Spleen (tissue), 11 donors: ENCODE measurements at regions not wholly inside any gene's neighbourhood (a gene's known extent, or its start where the extent isn't known, plus 50 kb on each side); places are given as distances from the start of the nearest gene placed in this dataset.

ENCODE experiments used
- DNase-seq: peaks from one replicate; pipeline ENCODE4 v3.0.0-alpha.2; 2020
- H3K27ac ChIP-seq, 8 donors: fragments of 200-600 bp; sonication (generic) in 7 of 8; 1 replicate in 4 of 8; 2 replicates in 4 of 8; pipeline versions ENCODE4 v1.5.0 to v1.8.0; 2016 to 2021; ENCODE audit warnings: inconsistent platforms in 4 of 8, mild to moderate bottlenecking in 4 of 8, moderate library complexity in 1 of 8
- H3K27me3 ChIP-seq, 7 donors: fragments of 200-600 bp; sonication (generic) in 6 of 7; replicated peaks in 1 of 7; 1 replicate in 4 of 7; 2 replicates in 3 of 7; pipeline versions ENCODE4 v1.5.0 to v1.8.0; 2016 to 2021; ENCODE audit warnings: inconsistent platforms in 3 of 7, mild to moderate bottlenecking in 1 of 7
- H3K36me3 ChIP-seq, 6 donors: fragments of 200-600 bp; sonication (generic) in 5 of 6; 1 replicate in 4 of 6; 2 replicates in 2 of 6; pipeline versions ENCODE4 v1.5.0 to v1.8.0; 2016 to 2021; ENCODE audit warnings: inconsistent platforms in 2 of 6
- H3K4me1 ChIP-seq, 6 donors: fragments of 200-600 bp; sonication (generic) in 5 of 6; 1 replicate in 3 of 6; 2 replicates in 3 of 6; pipeline versions ENCODE4 v1.5.0 to v1.8.0; 2016 to 2021; ENCODE audit warnings: inconsistent platforms in 3 of 6
- H3K4me3 ChIP-seq, 8 donors: fragments of 200-600 bp; sonication (generic) in 7 of 8; 1 replicate in 4 of 8; 2 replicates in 4 of 8; pipeline versions ENCODE4 v1.5.0 to v1.8.0; 2016 to 2021; ENCODE audit warnings: inconsistent platforms in 4 of 8, mild to moderate bottlenecking in 4 of 8, moderate library complexity in 2 of 8
- H3K9me3 ChIP-seq, 8 donors: fragments of 200-600 bp; sonication (generic) in 7 of 8; 1 replicate in 4 of 8; 2 replicates in 4 of 8; pipeline versions ENCODE4 v1.5.0 to v1.8.0; 2016 to 2021; ENCODE audit warnings: inconsistent platforms in 4 of 8
- CTCF ChIP-seq, 11 experiments: fragments of 200-600 bp in 7 of 11; fragments of 450-650 bp in 4 of 11; sonication (generic) in 4 of 11; IDR thresholded peaks in 8 of 11; conservative IDR thresholded peaks in 3 of 11; 1 replicate in 7 of 11; 2 replicates in 4 of 11; pipeline versions ENCODE4 v1.4.0 to v1.8.0; 2016 to 2021; ENCODE audit warnings: antibody characterized with exemption in 11 of 11, inconsistent platforms in 4 of 11, mild to moderate bottlenecking in 1 of 11
- POLR2A ChIP-seq, 3 donors: fragments of 450-650 bp; IDR thresholded peaks; one replicate each; pipeline ENCODE4 v1.5.1; 2017; ENCODE audit warnings: antibody characterized with exemption in 3 of 3, mild to moderate bottlenecking in 1 of 3
- POLR2AphosphoS5 ChIP-seq, 3 donors: sonication (generic); formaldehyde crosslinking; IDR thresholded peaks; one replicate each; pipeline ENCODE4 v1.5.1; 2017; ENCODE audit warnings: antibody characterized with exemption in 3 of 3
- WGBS, 5 donors: extraction: QIAGEN DNeasy Blood & Tissue Kit in 3 of 5; methylation state at CpG; one replicate each; pipeline versions ENCODE4 v1.1.5 to v1.1.7; 2013 to 2018; 5-methylcytosine and 5-hydroxymethylcytosine counted together
- intact Hi-C: fragments of 100-400 bp; cut with DNase I; formaldehyde crosslinking; loops from one replicate; pipeline ENCODE4 v1.15.0; 2023; ENCODE audit warnings: low total_unique reads
- donor health status: healthy with polysubstance abuse.
- donor health status: DM: no; HTN: no; CAD: no; lungs with moderate emphysema.
- donor health status: DM: no; HTN: no; CAD: no.
- donor health status: Bipolar disorder and iron deficiency.
- donor health status: healthy.
- donor health status: DM: no; HTN: no; CAD: no.
- donor health status: DM: yes; HTN: yes; CAD: no.

DNA sequence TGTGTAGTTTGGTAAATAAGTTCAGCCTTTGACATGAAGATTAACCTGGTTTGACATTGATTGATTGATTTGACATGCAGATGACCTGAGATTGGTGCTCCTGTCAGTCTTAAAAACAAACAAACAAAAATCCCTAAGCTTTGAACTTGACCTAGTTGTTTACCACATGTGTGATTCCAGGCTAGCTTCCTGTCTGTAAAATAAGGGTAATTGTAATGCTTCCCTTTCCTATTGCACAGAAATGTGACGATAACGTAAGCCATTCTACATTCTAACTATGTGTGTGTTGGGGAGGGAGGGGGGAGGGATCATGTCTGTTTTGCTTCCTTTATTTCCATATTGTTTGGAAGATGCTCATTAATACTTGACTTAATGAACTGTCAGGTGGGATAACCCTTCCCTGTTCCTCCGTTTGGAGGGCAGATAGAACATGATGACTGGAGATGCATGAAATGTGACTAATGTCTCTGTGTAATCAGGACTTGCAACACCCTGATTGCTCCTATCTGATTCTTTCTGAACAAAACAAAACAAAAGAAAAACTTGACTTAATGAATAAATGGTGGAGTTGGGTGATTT lies 106.1 kb upstream of the CLMP start:
- no peak for DNase-seq

GRCh38 chr11:123299721-123300120 lies 104.7 kb upstream of the CLMP start:
- intact Hi-C loops: loop anchor here (5.0 kb wide), 1 partner anchor 178 kb away; no protein-coding TSS in a partner anchor
- DNase-seq: no peak
- no peak for TF ChIP-seq CTCF (IDR thresholded peaks at IDR 0.05 in 8 of 11, conservative IDR thresholded peaks at IDR 0.05 in 3 of 11)
- no peak for TF ChIP-seq POLR2A (IDR thresholded peaks at IDR 0.05)
- TF ChIP-seq POLR2AphosphoS5 (IDR thresholded peaks at IDR 0.05): no peak
- peaks cover 6 to 36% (median 27%) of the 10 kb centered on the region in 6 donors for H3K4me1 ChIP-seq
- H3K27ac ChIP-seq: no peak overlapping the region
- 88 to 100% (median 94%) methylated on average over 4 to 7 of the region's 7 CpGs for WGBS, 5 donors
- no peaks in the 10 kb centered on the region for H3K36me3 ChIP-seq
- no peak overlapping the region for H3K4me3 ChIP-seq
- H3K27me3 ChIP-seq: peaks cover 0 to 50% (median 14%) of the 10 kb centered on the region in 7 donors
- H3K9me3 ChIP-seq: no peaks in the 10 kb centered on the region

More for the DNA sequence above, 106.1 kb upstream of the CLMP start:
- no peaks in the 10 kb centered on the region for H3K36me3 ChIP-seq
- H3K27ac ChIP-seq: no peak overlapping the region
- WGBS, 5 donors: 20 to 29% (median 24%) methylated on average over 3 of the region's 3 CpGs
- intact Hi-C loops: loop anchor here (5.0 kb wide), 1 partner anchor 176 kb away; no protein-coding TSS in a partner anchor
- H3K4me3 ChIP-seq: peak overlapping the region in 3 of 8 donors; percentile 22 to 69 (median 46)
- peaks cover 6 to 43% (median 32%) of the 10 kb centered on the region in 6 donors for H3K4me1 ChIP-seq
- TF ChIP-seq CTCF (IDR thresholded peaks at IDR 0.05 in 8 of 11, conservative IDR thresholded peaks at IDR 0.05 in 3 of 11): no peak
- no peak for TF ChIP-seq POLR2AphosphoS5 (IDR thresholded peaks at IDR 0.05)
- TF ChIP-seq POLR2A (IDR thresholded peaks at IDR 0.05): no peak
- H3K9me3 ChIP-seq: no peaks in the 10 kb centered on the region
- peaks cover 0 to 54% (median 14%) of the 10 kb centered on the region in 7 donors for H3K27me3 ChIP-seq

GRCh38 chr11:123298488-123299447 lies 103.7 kb upstream of the CLMP start:
- no peak for DNase-seq
- peaks cover 0 to 43% (median 14%) of the 10 kb centered on the region in 7 donors for H3K27me3 ChIP-seq

More at GRCh38 chr11:123298488-123299447, 103.7 kb upstream of the CLMP start:
- Histone ChIP-seq H3K4me1 (peaks cover 6 to 32% (median 25%) of the 10 kb centered on the region in 6 donors), H3K4me3 (no peak overlapping the region), H3K27ac (no peak overlapping the region), H3K36me3 (no peaks in the 10 kb centered on the region), H3K9me3 (no peaks in the 10 kb centered on the region)
- intact Hi-C loops: no loop called here
- TF ChIP-seq POLR2A (IDR thresholded peaks at IDR 0.05): no peak
- TF ChIP-seq CTCF (IDR thresholded peaks at IDR 0.05 in 8 of 11, conservative IDR thresholded peaks at IDR 0.05 in 3 of 11): no peak
- no peak for TF ChIP-seq POLR2AphosphoS5 (IDR thresholded peaks at IDR 0.05)
- WGBS, 5 donors: 91 to 99% (median 93%) methylated on average over 12 to 16 of the region's 16 CpGs
